ENCODE measurements at regions not wholly inside any gene's neighbourhood (a gene's known extent, or its start where the extent isn't known, plus 50 kb on each side); places are given as distances from the start of the nearest gene placed in this dataset.

DNA sequence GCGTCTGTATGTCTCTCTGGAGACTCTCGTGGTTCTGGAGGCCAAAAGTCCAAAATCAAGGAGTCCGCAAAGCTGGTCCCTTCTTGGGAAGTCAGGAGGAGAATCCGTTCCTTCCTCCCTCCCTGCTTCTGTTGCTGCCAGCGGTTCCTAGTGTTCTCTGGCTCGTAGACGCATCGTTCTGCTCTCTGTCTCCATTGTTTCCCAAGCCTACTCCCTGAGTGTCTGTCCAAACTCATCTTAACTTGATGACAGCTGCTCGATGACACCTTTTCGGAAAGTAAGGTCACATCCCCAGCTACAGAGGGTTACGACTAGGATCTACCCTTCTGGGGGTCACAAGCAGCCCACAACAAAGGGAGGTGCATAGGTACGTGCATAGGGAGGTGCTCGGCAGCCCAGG lies 80.7 kb upstream of the FOXF1 start:
- TF ChIP-seq, protein P1, sequence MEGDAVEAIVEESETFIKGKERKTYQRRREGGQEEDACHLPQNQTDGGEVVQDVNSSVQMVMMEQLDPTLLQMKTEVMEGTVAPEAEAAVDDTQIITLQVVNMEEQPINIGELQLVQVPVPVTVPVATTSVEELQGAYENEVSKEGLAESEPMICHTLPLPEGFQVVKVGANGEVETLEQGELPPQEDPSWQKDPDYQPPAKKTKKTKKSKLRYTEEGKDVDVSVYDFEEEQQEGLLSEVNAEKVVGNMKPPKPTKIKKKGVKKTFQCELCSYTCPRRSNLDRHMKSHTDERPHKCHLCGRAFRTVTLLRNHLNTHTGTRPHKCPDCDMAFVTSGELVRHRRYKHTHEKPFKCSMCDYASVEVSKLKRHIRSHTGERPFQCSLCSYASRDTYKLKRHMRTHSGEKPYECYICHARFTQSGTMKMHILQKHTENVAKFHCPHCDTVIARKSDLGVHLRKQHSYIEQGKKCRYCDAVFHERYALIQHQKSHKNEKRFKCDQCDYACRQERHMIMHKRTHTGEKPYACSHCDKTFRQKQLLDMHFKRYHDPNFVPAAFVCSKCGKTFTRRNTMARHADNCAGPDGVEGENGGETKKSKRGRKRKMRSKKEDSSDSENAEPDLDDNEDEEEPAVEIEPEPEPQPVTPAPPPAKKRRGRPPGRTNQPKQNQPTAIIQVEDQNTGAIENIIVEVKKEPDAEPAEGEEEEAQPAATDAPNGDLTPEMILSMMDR (optimal IDR thresholded peaks at IDR 0.05 in 1 of 3, IDR thresholded peaks at IDR 0.05 in 1 of 3, conservative IDR thresholded peaks at IDR 0.05 in 1 of 3; ENCODE audit: extremely low read depth in 1 of 3, insufficient read depth in 2 of 3, low read length in 3 of 3), result no peak
- no peak for TF ChIP-seq EZH2 (IDR thresholded peaks at IDR 0.05; ENCODE audit: low read length)

Data from keratinocyte (primary cell).